HepG2 (cell line): ENCODE measurements at regions not wholly inside any gene's neighbourhood (a gene's known extent, or its start where the extent isn't known, plus 50 kb on each side); places are given as distances from the start of the nearest gene placed in this dataset.

Experiments
- ATAC-seq: fragments of 200-7000 bp; cut with Tn5 transposase; 3 replicates; pipeline ENCODE4 v1.9.1; 2020; ENCODE audit warnings: mild to moderate bottlenecking, moderate library complexity
- BruUV-seq: library from RNA; stranded (reverse); fragments of 400-500 nt; replicated peaks from 2 replicates; lab custom pipeline; 2021; lab: Mats Ljungman, UMichigan
- CTCF ChIA-PET: fragments of 300-600 bp; formaldehyde crosslinking; extraction: SDS; loops from one replicate; lab custom pipeline; 2021; ENCODE audit warnings: low total read pairs, inconsistent platforms, low intra/inter-chr PET ratio; lab: Yijun Ruan, JAX
- POLR2A ChIA-PET: fragments of 350-600 bp; sonication (Branson Sonifier 250); formaldehyde crosslinking; loops from one replicate; lab custom pipeline; 2020; ENCODE audit warnings: antibody characterized with exemption, inconsistent platforms; lab: Yijun Ruan, JAX
- DNase-seq: peaks from one replicate; pipeline ENCODE4 v3.0.0-alpha.2; 2015; ENCODE audit warnings: low spot score
- FAIRE-seq: peaks from 3 replicates; lab custom pipeline; 2011; peaks lifted over from hg19 to GRCh38; lab: Jason Lieb, UNC
- H2AFZ ChIP-seq: one replicate; pipeline ENCODE4 v1.6.1; 2011; ENCODE audit warnings: low read length, inconsistent platforms
- H3K27ac ChIP-seq: fragments of 300-600 bp; 3 replicates; pipeline ENCODE4 v1.8.0; 2011; ENCODE audit warnings: mixed run types, mild to moderate bottlenecking, mixed read lengths, low read length, inconsistent platforms; ENCODE audit not compliant: insufficient read depth; ENCODE audit errors: extremely low read length
- H3K27me3 ChIP-seq, 2 experiments: fragments of 200-600 bp in 1 of 2; 2 replicates in 1 of 2; 3 replicates in 1 of 2; pipeline versions ENCODE4 v1.6.0 to v1.8.0; 2011; ENCODE audit warnings: low read length in 2 of 2, mild to moderate bottlenecking in 2 of 2, moderate library complexity in 2 of 2, inconsistent platforms in 1 of 2; ENCODE audit not compliant: insufficient read depth in 2 of 2, control insufficient read depth in 1 of 2
- H3K36me3 ChIP-seq, 2 experiments: fragments of 200-600 bp in 1 of 2; replicated peaks in 1 of 2; 2 replicates in 1 of 2; 3 replicates in 1 of 2; pipeline versions ENCODE4 v1.5.1 to v1.8.0; 2011; ENCODE audit warnings: low read length in 2 of 2, inconsistent platforms in 1 of 2; ENCODE audit not compliant: insufficient read depth in 2 of 2, control insufficient read depth in 1 of 2
- H3K4me1 ChIP-seq: 2 replicates; pipeline ENCODE4 v1.5.1; 2012; ENCODE audit warnings: low read length, inconsistent platforms; ENCODE audit not compliant: insufficient read depth
- H3K4me2 ChIP-seq: 2 replicates; pipeline ENCODE4 v1.6.0; 2011; ENCODE audit warnings: low read depth, low read length, inconsistent platforms
- H3K4me3 ChIP-seq, 3 experiments: fragments of 200-600 bp in 1 of 3; sonication (generic), shearing (Covaris generic) in 1 of 3; replicated peaks in 1 of 3; 2 replicates each; pipeline ENCODE4 v1.5.1; 2011 to 2016; ENCODE audit warnings: low read length in 3 of 3, inconsistent platforms in 2 of 3, low read depth in 2 of 3, mild to moderate bottlenecking in 2 of 3, control low read depth in 1 of 3, mixed read lengths in 1 of 3; ENCODE audit not compliant: insufficient read depth in 1 of 3
- H3K79me2 ChIP-seq: one replicate; pipeline ENCODE4 v1.6.1; 2011; ENCODE audit warnings: low read length, inconsistent platforms; ENCODE audit not compliant: insufficient read depth
- H3K9ac ChIP-seq: 2 replicates; pipeline ENCODE4 v1.6.0; 2011; ENCODE audit warnings: mild to moderate bottlenecking, low read depth, low read length, inconsistent platforms; ENCODE audit not compliant: insufficient read depth
- H3K9me3 ChIP-seq: 2 replicates; pipeline ENCODE4 v1.5.1; 2012; ENCODE audit warnings: mild to moderate bottlenecking, low read length
- H4K20me1 ChIP-seq: 2 replicates; pipeline ENCODE4 v1.6.0; 2011; ENCODE audit warnings: inconsistent platforms, mild to moderate bottlenecking, low read length, moderate library complexity; ENCODE audit not compliant: insufficient read depth
- HNRNPK ChIP-seq: fragments of 200-400 bp; formaldehyde crosslinking; IDR thresholded peaks from 2 replicates; pipeline ENCODE4 v1.6.1; 2018; ENCODE audit warnings: low read length, low read depth, moderate library complexity, mild to moderate bottlenecking; ENCODE audit not compliant: poor library complexity, severe bottlenecking
- MXD3 ChIP-seq: IDR thresholded peaks from 2 replicates; pipeline ENCODE4 v1.6.1; 2016; ENCODE audit warnings: mild to moderate bottlenecking, missing biosample characterization, missing genetic modification reagents
- PCBP1 ChIP-seq: fragments of 200-400 bp; formaldehyde crosslinking; IDR thresholded peaks from 2 replicates; pipeline ENCODE4 v1.6.1; 2017; ENCODE audit warnings: mild to moderate bottlenecking, low read depth, low read length, borderline replicate concordance
- SMAD9 ChIP-seq: sonication (generic); formaldehyde crosslinking; IDR thresholded peaks from 2 replicates; pipeline ENCODE4 v1.5.1; 2020; ENCODE audit warnings: mild to moderate bottlenecking, missing genetic modification reagents
- WGBS: methylation state at CpG from one replicate; pipeline ENCODE4 v1.1.6; 2017; ENCODE audit warnings: low lambda C conversion rate; 5-methylcytosine and 5-hydroxymethylcytosine counted together
- in situ Hi-C: cut with HindIII; loops from 2 replicates; pipeline ENCODE4 v1.10.0; 2017; ENCODE audit warnings: low pct_unique_long_range_greater_than_20kb; ENCODE audit not compliant: extremely low pct_ligation_motif_present
- intact Hi-C: fragments of 100-400 bp; cut with micrococcal nuclease; formaldehyde crosslinking; loops from one replicate; pipeline ENCODE4 v1.10.0; 2022; ENCODE audit not compliant: unreplicated experiment
- TF ChIP-seq, protein P1 (sequence below): sonication (generic); formaldehyde crosslinking; IDR thresholded peaks from 2 replicates; pipeline ENCODE4 v1.4.0; 2020; ENCODE audit warnings: mild to moderate bottlenecking, low read depth, missing genetic modification reagents

DNA sequence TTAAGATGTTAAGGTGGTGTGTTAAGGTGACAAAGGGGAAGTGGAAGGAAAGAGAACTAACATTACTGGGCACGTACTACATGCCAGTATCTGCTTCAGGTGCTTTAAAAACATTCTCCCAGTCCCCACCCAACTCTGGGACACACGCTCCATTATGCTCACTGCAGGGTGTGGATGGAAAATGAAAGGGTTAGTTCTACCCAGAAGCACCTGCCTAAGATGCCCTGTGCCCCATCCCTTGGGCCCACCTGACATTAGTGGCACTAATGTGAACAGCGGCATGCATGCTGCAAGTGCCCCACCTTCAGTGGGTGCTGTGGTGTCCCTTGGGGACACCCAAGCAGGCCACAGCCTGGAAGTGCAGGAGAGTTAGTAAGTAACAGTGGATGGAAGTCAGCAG is 82.9 kb upstream of the CXADR start:
- no peaks in the 10 kb centered on the region for H3K79me2 ChIP-seq
- H3K36me3 ChIP-seq, result no peaks in the 10 kb centered on the region
- H3K4me1 ChIP-seq, result no peaks in the 10 kb centered on the region
- H2AFZ ChIP-seq, result no peak overlapping the region
- no TSS peak for BruUV-seq
- no peak overlapping the region for H3K27ac ChIP-seq
- WGBS, result 50% methylated on average over 3 of the region's 3 CpGs
- DNase-seq (no peak), ATAC-seq (no peak; the same call in 2 of the 3 replicates), FAIRE-seq (no peak)
- no peak overlapping the region for H3K4me3 ChIP-seq
- intact Hi-C loops (no loop called here), in situ Hi-C loops (no loop called here)
- no peak overlapping the region for H3K9ac ChIP-seq
- no peaks in the 10 kb centered on the region for H3K9me3 ChIP-seq
- CTCF ChIA-PET, result no interaction called here
- POLR2A ChIA-PET, result no interaction called here
- H3K4me2 ChIP-seq, result no peak overlapping the region
- no peaks in the 10 kb centered on the region for H3K27me3 ChIP-seq
- TF ChIP-seq, protein P1, sequence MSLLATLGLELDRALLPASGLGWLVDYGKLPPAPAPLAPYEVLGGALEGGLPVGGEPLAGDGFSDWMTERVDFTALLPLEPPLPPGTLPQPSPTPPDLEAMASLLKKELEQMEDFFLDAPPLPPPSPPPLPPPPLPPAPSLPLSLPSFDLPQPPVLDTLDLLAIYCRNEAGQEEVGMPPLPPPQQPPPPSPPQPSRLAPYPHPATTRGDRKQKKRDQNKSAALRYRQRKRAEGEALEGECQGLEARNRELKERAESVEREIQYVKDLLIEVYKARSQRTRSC, result no peak
- TF ChIP-seq SMAD9 (CRISPR knock-in tag), result no peak
- H4K20me1 ChIP-seq, result no peaks in the 10 kb centered on the region

DNA sequence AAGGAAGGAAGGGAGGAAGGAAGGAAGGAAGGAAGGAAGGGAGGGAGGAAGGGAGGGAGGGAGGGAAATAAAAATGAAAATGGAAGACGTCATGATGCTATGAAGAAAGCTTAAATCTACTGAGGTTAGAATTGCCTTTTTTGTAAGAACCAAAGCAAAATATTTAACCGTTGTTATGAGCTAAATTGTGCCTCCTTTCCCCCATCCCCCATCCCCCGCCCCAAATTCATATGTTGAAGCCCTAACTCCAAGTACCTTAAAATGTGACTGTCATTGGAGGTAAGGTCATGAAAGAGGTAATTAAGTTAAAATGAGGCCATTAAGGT is 80.1 kb upstream of the CXADR start:
- Histone ChIP-seq H3K36me3 (no peaks in the 10 kb centered on the region), H3K79me2 (no peaks in the 10 kb centered on the region), H2AFZ (no peak overlapping the region), H4K20me1 (no peaks in the 10 kb centered on the region), H3K4me1 (peaks cover 24% of the 10 kb centered on the region), H3K27me3 (no peaks in the 10 kb centered on the region), H3K27ac (no peak overlapping the region), H3K4me2 (no peak overlapping the region), H3K4me3 (no peak overlapping the region), H3K9me3 (no peaks in the 10 kb centered on the region), H3K9ac (no peak overlapping the region)
- ATAC-seq, result no peak
- TF ChIP-seq HNRNPK (peak; percentile 72), MXD3 (CRISPR knock-in tag) (no peak), PCBP1 (0 out of 2 replicates have a peak, but pooled peaks have one; percentile 53)
- in situ Hi-C loops, result no loop called here
- FAIRE-seq, result no peak
- intact Hi-C loops, result no loop called here
- 51% methylated on average over 3 of the region's 3 CpGs for WGBS
- no TSS peak for BruUV-seq
- CTCF ChIA-PET, result no interaction called here
- POLR2A ChIA-PET, result no interaction called here
- DNase-seq, result no peak
